SJCRH30 (cell line): ENCODE measurements at regions not wholly inside any gene's neighbourhood (a gene's known extent, or its start where the extent isn't known, plus 50 kb on each side); places are given as distances from the start of the nearest gene placed in this dataset.

Experiments
- DNase-seq, 2 experiments: peaks; one replicate each; pipeline ENCODE4 v3.0.0-alpha.2; 2015 to 2020
- H3K27ac ChIP-seq: fragments of 250-450 bp; sonication (Bioruptor Pico); 2 replicates; pipeline ENCODE4 v1.5.1; 2020; ENCODE audit warnings: mild to moderate bottlenecking, moderate library complexity
- H3K27me3 ChIP-seq: fragments of 250-450 bp; sonication (Bioruptor Pico); 2 replicates; pipeline ENCODE4 v1.5.1; 2020; ENCODE audit warnings: mild to moderate bottlenecking, moderate library complexity
- H3K36me3 ChIP-seq: fragments of 250-450 bp; sonication (Bioruptor Pico); 2 replicates; pipeline ENCODE4 v1.5.1; 2020; ENCODE audit warnings: mild to moderate bottlenecking, moderate library complexity
- H3K4me1 ChIP-seq: fragments of 250-450 bp; sonication (Bioruptor Pico); 2 replicates; pipeline ENCODE4 v1.5.1; 2020; ENCODE audit warnings: mild to moderate bottlenecking, moderate library complexity
- H3K4me3 ChIP-seq: fragments of 250-450 bp; sonication (Bioruptor Pico); 2 replicates; pipeline ENCODE4 v1.5.1; 2020; ENCODE audit warnings: mild to moderate bottlenecking, moderate library complexity
- H3K9me3 ChIP-seq: fragments of 250-450 bp; sonication (Bioruptor Pico); replicated peaks from 2 replicates; pipeline ENCODE4 v1.5.1; 2020; ENCODE audit warnings: mild to moderate bottlenecking, moderate library complexity

DNA sequence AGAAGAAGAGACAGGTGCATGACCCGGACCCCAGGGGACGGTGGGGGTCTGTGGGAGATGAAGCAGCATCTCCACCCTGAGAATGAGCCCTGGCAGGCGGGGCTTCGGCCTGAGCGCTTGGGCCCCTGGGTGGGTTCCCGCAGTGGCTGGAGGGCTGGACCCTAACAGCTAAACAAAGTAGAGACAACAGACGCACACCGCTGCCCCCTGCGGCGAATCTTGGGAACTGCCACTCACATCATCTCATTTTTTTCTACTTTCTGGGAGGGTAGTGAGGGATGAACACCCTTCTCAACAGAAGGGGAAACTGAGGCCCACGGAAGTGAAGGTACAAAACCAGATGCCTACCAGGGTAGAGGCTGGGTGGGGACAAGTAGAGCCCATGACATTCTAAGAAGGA, 104.7 kb downstream of the RFLNA start:
- Histone ChIP-seq H3K4me1 (no peaks in the 10 kb centered on the region), H3K36me3 (peaks cover 65% of the 10 kb centered on the region), H3K27me3 (no peaks in the 10 kb centered on the region), H3K9me3 (no peaks in the 10 kb centered on the region), H3K4me3 (no peak overlapping the region), H3K27ac (no peak overlapping the region)
- peak in 1 of 2 experiments; percentile 56 for DNase-seq

DNA sequence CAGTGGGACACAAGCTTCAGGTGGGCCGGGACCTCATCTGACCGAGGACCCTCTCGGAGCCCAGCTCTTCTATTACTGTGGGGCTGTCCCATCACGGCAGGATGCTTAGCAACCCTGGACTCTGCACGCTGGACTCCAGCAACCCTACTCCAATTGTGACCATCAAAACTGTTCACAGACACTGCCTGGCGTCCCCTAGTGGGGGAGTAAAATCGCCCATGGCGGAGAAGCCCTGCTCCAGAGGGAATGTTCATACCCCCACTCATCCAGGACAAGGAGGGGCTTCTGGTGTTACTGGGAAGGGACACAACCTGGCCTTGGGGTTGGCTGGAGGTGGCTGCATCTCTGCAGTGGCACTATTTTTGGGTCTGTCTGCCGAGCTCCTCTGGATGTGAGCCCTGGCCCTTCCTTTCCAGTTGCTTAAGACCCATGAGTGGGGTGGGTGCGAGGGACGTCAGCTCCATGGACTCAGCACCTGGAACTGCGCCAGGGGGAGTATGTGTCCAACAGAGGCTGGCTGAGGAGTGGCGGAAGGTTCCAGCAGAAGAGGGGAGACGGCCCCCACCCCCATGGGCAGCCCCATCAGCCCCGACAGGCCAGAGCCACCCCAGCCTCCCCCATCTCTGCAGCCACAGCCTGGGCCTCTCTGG, 103.8 kb downstream of the RFLNA start:
- no peak for DNase-seq
- Histone ChIP-seq H3K27me3 (no peaks in the 10 kb centered on the region), H3K4me3 (no peak overlapping the region), H3K36me3 (peaks cover 73% of the 10 kb centered on the region), H3K9me3 (no peaks in the 10 kb centered on the region), H3K27ac (no peak overlapping the region), H3K4me1 (peaks cover 8% of the 10 kb centered on the region)

GRCh38 chr12:124397807-124398577, 103.1 kb downstream of the RFLNA start:
- Histone ChIP-seq H3K27me3 (no peaks in the 10 kb centered on the region), H3K4me1 (peaks cover 15% of the 10 kb centered on the region), H3K4me3 (no peak overlapping the region), H3K36me3 (peaks cover 68% of the 10 kb centered on the region), H3K27ac (no peak overlapping the region), H3K9me3 (no peaks in the 10 kb centered on the region)
- no peak for DNase-seq

GRCh38 chr12:124397399-124397679, 102.4 kb downstream of the RFLNA start:
- H3K27ac ChIP-seq: no peak overlapping the region
- no peak overlapping the region for H3K4me3 ChIP-seq
- peaks cover 21% of the 10 kb centered on the region for H3K4me1 ChIP-seq
- no peaks in the 10 kb centered on the region for H3K9me3 ChIP-seq
- no peaks in the 10 kb centered on the region for H3K27me3 ChIP-seq
- no peak for DNase-seq
- H3K36me3 ChIP-seq: peaks cover 67% of the 10 kb centered on the region

- H3K27ac ChIP-seq: no peak overlapping the region
- no peaks in the 10 kb centered on the region for H3K27me3 ChIP-seq
- H3K9me3 ChIP-seq: no peaks in the 10 kb centered on the region
- peaks cover 64% of the 10 kb centered on the region for H3K36me3 ChIP-seq
- H3K4me3 ChIP-seq: no peak overlapping the region
- H3K4me1 ChIP-seq: peaks cover 27% of the 10 kb centered on the region
- DNase-seq: no peak
Measured at GRCh38 chr12:124396544-124397398, 101.9 kb downstream of the RFLNA start.

- DNase-seq: no peak
- Histone ChIP-seq H3K4me3 (no peak overlapping the region), H3K27me3 (no peaks in the 10 kb centered on the region), H3K27ac (no peak overlapping the region), H3K4me1 (peaks cover 34% of the 10 kb centered on the region), H3K9me3 (no peaks in the 10 kb centered on the region), H3K36me3 (peaks cover 61% of the 10 kb centered on the region)
Measured at GRCh38 chr12:124395986-124396385, 101.1 kb downstream of the RFLNA start.

- Histone ChIP-seq H3K4me1 (peaks cover 34% of the 10 kb centered on the region), H3K27ac (no peak overlapping the region), H3K4me3 (no peak overlapping the region), H3K27me3 (no peaks in the 10 kb centered on the region), H3K9me3 (no peaks in the 10 kb centered on the region), H3K36me3 (peaks cover 55% of the 10 kb centered on the region)
- no peak for DNase-seq
Measured at GRCh38 chr12:124395284-124395752, 100.4 kb downstream of the RFLNA start.

DNA sequence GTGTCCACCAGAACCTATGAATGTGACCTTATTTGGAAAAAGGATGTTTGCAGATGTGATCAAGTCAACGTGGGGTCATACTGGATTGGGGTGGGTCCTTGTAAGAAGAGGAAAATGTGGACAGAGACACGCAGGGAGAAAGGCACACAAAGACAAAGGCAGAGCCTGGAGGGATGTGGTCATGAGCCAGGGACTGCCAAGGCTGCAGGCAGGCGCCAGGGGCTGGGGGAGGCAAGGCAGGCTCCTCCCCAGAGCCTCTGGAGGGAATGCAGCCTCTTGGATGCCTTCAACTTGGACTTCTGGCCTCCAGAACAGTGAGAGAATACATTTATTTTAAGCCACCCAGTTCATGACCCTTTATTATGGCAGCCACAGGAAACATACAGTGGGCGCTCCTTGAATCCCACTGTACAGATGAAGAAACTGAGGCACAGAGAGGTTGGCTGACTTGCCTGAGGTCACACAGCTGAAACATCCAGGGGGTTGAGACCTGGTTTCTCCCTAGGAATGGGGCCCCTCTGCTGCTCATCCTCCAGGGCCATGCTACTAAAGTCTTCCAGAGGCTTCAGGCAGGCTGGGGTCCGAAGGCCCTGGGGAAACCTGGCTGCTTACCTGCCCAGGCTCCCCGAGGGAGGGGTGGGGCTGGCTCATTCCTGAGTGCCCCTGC, 99.7 kb downstream of the RFLNA start:
- Histone ChIP-seq H3K27me3 (no peaks in the 10 kb centered on the region), H3K36me3 (peaks cover 49% of the 10 kb centered on the region), H3K9me3 (no peaks in the 10 kb centered on the region), H3K4me1 (peaks cover 34% of the 10 kb centered on the region), H3K4me3 (no peak overlapping the region), H3K27ac (no peak overlapping the region)
- no peak for DNase-seq

- H3K4me3 ChIP-seq: no peak overlapping the region
- peaks cover 34% of the 10 kb centered on the region for H3K4me1 ChIP-seq
- DNase-seq: no peak
- peaks cover 44% of the 10 kb centered on the region for H3K36me3 ChIP-seq
- H3K27ac ChIP-seq: no peak overlapping the region
- no peaks in the 10 kb centered on the region for H3K27me3 ChIP-seq
- no peaks in the 10 kb centered on the region for H3K9me3 ChIP-seq
Measured at GRCh38 chr12:124393831-124394230, 98.9 kb downstream of the RFLNA start.

- H3K4me1 ChIP-seq: peaks cover 34% of the 10 kb centered on the region
- H3K36me3 ChIP-seq: peaks cover 40% of the 10 kb centered on the region
- no peak overlapping the region for H3K4me3 ChIP-seq
- no peaks in the 10 kb centered on the region for H3K27me3 ChIP-seq
- DNase-seq: no peak
- no peak overlapping the region; the same call in 1 of the 2 replicates for H3K27ac ChIP-seq
- H3K9me3 ChIP-seq: no peaks in the 10 kb centered on the region
Measured at GRCh38 chr12:124393414-124393790, 98.5 kb downstream of the RFLNA start.

DNA sequence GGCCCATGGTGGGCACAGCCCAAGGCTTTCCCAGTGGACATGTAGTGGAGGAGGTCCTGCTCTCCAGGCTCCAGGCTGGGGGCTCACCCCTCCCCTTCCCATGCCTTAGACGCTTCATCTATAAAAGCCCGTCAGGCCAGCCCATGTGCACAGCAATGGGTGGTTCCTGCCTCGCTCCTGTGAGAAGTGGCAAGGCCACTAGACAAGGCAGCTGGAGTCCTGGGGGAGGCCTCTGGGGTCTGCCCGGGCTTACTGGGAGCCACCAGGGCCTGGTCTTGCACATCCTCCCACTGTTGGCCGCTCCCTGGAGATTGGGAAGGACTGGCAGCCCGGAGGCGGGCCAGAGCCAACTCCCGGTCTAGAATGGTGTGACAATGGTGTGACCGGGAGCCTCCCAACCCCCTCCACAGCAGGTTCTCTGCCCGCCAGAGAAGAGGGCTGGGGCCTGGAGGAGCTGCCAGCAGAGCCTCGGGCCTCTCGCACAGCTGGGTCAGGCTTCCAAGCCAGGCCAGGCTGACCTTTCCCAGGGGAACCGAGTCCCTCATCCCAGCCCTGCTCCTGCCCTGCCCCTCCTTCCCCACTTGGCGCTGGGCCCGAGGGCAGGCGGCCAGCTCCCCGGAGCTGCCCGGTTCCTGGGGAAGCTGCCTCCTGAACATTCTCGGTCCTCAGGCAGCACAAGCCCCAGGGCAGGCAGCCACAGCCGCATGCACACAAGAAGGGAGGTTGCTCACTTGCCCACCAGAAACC, 97.9 kb downstream of the RFLNA start:
- H3K9me3 ChIP-seq: no peaks in the 10 kb centered on the region
- H3K36me3 ChIP-seq: peaks cover 35% of the 10 kb centered on the region
- no peaks in the 10 kb centered on the region for H3K27me3 ChIP-seq
- H3K4me1 ChIP-seq: peaks cover 34% of the 10 kb centered on the region
- peak overlapping the region; percentile 46 for H3K27ac ChIP-seq
- H3K4me3 ChIP-seq: no peak overlapping the region
- DNase-seq: peak; percentile 90

DNA sequence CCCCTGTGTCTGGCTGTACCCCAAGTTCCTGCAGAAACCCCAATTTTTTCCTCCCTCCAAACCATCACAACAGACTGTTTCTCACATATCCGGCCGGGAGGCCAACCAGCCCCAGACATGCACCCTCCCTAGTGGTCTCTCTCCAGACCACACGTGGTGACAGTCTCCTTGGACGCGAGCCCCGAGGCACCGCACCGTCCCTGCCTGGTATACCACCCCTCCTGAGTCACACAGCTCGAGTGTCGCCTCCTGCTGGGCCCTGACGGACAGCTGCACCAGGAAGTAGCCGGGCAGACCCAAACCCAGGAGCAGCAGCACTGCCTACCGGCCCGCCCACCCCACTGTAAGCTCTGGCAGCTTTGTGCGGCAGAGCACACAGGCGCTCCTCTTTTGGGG, 97.4 kb downstream of the RFLNA start:
- peak; percentile 85 to 86 for DNase-seq
- H3K4me3 ChIP-seq: no peak overlapping the region
- H3K27me3 ChIP-seq: no peaks in the 10 kb centered on the region
- peak overlapping the region; percentile 46 for H3K27ac ChIP-seq
- H3K9me3 ChIP-seq: no peaks in the 10 kb centered on the region
- peaks cover 30% of the 10 kb centered on the region for H3K36me3 ChIP-seq
- H3K4me1 ChIP-seq: peaks cover 34% of the 10 kb centered on the region

GRCh38 chr12:124391340-124392261, 96.7 kb downstream of the RFLNA start:
- Histone ChIP-seq H3K27ac (peak overlapping the region; percentile 46), H3K4me3 (no peak overlapping the region), H3K4me1 (peaks cover 37% of the 10 kb centered on the region), H3K9me3 (no peaks in the 10 kb centered on the region), H3K36me3 (peaks cover 29% of the 10 kb centered on the region), H3K27me3 (no peaks in the 10 kb centered on the region)
- DNase-seq: no peak
